H1 (cell line): ENCODE measurements at regions not wholly inside any gene's neighbourhood (a gene's known extent, or its start where the extent isn't known, plus 50 kb on each side); places are given as distances from the start of the nearest gene placed in this dataset.

ENCODE experiments used
- CTBP2 ChIP-seq: IDR thresholded peaks from 2 replicates; pipeline ENCODE4 v1.7.0; 2011; ENCODE audit warnings: borderline replicate concordance, mild to moderate bottlenecking, moderate library complexity, mixed read lengths, low read length; ENCODE audit not compliant: insufficient read depth, insufficient read length
- RAD21 ChIP-seq, 2 experiments: IDR thresholded peaks in 1 of 2; conservative IDR thresholded peaks in 1 of 2; 2 replicates each; pipeline ENCODE4 v1.6.1; 2011; ENCODE audit warnings: low read depth in 2 of 2, low read length in 2 of 2, improper control_type of control experiment in 1 of 2, inconsistent platforms in 1 of 2, mild to moderate bottlenecking in 1 of 2, moderate library complexity in 1 of 2
- RFX5 ChIP-seq: IDR thresholded peaks from 2 replicates; pipeline ENCODE4 v1.6.1; 2011; ENCODE audit warnings: low read depth, low read length, improper control_type of control experiment, borderline replicate concordance
- SIX5 ChIP-seq: IDR thresholded peaks from 2 replicates; pipeline ENCODE4 v1.6.1; 2011; ENCODE audit warnings: mild to moderate bottlenecking, low read depth, low read length
- SUZ12 ChIP-seq: fragments of 200-600 bp; sonication (generic); IDR thresholded peaks from 2 replicates; pipeline ENCODE4 v1.6.1; 2012; ENCODE audit warnings: mild to moderate bottlenecking, inconsistent platforms, low read length, moderate library complexity, mixed read lengths
- TCF12 ChIP-seq: IDR thresholded peaks from 2 replicates; pipeline ENCODE4 v1.6.1; 2011; ENCODE audit warnings: low read depth, mild to moderate bottlenecking, low read length
- TEAD4 ChIP-seq: IDR thresholded peaks from 2 replicates; pipeline ENCODE4 v1.6.1; 2012; ENCODE audit warnings: low read depth, low read length, inconsistent platforms, mixed read lengths
- TF ChIP-seq, protein P1 (sequence below): fragments of 300-600 bp; sonication (generic); IDR thresholded peaks from 2 replicates; pipeline ENCODE4 v1.7.1; 2012; ENCODE audit warnings: low read length, moderate library complexity, mild to moderate bottlenecking, inconsistent platforms; ENCODE audit not compliant: insufficient replicate concordance
- TF ChIP-seq, protein P2 (sequence below): IDR thresholded peaks from 2 replicates; pipeline ENCODE4 v1.6.1; 2012; ENCODE audit warnings: inconsistent platforms

DNA sequence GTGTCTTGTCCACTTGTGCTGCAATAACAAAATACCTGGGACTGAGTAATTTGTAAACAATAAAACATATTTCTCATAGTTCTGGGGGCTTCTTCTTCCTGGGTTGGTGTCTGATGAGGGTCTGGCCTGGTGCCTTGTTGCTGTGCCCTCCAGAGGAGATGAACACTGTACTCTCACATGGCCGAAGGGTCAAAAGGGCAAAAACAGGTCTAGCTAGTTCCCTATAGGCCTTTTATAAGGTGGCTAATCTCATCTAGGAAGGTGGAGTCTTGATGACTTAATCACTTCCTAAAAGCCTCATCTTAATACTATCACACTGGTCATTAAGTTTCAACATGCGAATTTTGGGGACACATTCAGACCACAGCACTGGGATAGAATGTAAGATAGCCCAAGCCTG is 228.4 kb downstream of the TLE3 start (continued):
- TF ChIP-seq, protein P1, sequence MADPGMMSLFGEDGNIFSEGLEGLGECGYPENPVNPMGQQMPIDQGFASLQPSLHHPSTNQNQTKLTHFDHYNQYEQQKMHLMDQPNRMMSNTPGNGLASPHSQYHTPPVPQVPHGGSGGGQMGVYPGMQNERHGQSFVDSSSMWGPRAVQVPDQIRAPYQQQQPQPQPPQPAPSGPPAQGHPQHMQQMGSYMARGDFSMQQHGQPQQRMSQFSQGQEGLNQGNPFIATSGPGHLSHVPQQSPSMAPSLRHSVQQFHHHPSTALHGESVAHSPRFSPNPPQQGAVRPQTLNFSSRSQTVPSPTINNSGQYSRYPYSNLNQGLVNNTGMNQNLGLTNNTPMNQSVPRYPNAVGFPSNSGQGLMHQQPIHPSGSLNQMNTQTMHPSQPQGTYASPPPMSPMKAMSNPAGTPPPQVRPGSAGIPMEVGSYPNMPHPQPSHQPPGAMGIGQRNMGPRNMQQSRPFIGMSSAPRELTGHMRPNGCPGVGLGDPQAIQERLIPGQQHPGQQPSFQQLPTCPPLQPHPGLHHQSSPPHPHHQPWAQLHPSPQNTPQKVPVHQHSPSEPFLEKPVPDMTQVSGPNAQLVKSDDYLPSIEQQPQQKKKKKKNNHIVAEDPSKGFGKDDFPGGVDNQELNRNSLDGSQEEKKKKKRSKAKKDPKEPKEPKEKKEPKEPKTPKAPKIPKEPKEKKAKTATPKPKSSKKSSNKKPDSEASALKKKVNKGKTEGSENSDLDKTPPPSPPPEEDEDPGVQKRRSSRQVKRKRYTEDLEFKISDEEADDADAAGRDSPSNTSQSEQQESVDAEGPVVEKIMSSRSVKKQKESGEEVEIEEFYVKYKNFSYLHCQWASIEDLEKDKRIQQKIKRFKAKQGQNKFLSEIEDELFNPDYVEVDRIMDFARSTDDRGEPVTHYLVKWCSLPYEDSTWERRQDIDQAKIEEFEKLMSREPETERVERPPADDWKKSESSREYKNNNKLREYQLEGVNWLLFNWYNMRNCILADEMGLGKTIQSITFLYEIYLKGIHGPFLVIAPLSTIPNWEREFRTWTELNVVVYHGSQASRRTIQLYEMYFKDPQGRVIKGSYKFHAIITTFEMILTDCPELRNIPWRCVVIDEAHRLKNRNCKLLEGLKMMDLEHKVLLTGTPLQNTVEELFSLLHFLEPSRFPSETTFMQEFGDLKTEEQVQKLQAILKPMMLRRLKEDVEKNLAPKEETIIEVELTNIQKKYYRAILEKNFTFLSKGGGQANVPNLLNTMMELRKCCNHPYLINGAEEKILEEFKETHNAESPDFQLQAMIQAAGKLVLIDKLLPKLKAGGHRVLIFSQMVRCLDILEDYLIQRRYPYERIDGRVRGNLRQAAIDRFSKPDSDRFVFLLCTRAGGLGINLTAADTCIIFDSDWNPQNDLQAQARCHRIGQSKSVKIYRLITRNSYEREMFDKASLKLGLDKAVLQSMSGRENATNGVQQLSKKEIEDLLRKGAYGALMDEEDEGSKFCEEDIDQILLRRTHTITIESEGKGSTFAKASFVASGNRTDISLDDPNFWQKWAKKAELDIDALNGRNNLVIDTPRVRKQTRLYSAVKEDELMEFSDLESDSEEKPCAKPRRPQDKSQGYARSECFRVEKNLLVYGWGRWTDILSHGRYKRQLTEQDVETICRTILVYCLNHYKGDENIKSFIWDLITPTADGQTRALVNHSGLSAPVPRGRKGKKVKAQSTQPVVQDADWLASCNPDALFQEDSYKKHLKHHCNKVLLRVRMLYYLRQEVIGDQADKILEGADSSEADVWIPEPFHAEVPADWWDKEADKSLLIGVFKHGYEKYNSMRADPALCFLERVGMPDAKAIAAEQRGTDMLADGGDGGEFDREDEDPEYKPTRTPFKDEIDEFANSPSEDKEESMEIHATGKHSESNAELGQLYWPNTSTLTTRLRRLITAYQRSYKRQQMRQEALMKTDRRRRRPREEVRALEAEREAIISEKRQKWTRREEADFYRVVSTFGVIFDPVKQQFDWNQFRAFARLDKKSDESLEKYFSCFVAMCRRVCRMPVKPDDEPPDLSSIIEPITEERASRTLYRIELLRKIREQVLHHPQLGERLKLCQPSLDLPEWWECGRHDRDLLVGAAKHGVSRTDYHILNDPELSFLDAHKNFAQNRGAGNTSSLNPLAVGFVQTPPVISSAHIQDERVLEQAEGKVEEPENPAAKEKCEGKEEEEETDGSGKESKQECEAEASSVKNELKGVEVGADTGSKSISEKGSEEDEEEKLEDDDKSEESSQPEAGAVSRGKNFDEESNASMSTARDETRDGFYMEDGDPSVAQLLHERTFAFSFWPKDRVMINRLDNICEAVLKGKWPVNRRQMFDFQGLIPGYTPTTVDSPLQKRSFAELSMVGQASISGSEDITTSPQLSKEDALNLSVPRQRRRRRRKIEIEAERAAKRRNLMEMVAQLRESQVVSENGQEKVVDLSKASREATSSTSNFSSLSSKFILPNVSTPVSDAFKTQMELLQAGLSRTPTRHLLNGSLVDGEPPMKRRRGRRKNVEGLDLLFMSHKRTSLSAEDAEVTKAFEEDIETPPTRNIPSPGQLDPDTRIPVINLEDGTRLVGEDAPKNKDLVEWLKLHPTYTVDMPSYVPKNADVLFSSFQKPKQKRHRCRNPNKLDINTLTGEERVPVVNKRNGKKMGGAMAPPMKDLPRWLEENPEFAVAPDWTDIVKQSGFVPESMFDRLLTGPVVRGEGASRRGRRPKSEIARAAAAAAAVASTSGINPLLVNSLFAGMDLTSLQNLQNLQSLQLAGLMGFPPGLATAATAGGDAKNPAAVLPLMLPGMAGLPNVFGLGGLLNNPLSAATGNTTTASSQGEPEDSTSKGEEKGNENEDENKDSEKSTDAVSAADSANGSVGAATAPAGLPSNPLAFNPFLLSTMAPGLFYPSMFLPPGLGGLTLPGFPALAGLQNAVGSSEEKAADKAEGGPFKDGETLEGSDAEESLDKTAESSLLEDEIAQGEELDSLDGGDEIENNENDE: no peak
- no peak for TF ChIP-seq SIX5
- TF ChIP-seq, protein P2, sequence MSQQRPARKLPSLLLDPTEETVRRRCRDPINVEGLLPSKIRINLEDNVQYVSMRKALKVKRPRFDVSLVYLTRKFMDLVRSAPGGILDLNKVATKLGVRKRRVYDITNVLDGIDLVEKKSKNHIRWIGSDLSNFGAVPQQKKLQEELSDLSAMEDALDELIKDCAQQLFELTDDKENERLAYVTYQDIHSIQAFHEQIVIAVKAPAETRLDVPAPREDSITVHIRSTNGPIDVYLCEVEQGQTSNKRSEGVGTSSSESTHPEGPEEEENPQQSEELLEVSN: no peak
- TF ChIP-seq SUZ12: no peak
- no peak for TF ChIP-seq CTBP2
- TF ChIP-seq TEAD4: no peak
- TF ChIP-seq RFX5: no peak
- TF ChIP-seq RAD21 (IDR thresholded peaks at IDR 0.05 in 1 of 2, conservative IDR thresholded peaks at IDR 0.05 in 1 of 2; ENCODE audit: low read depth in 2 of 2, low read length in 2 of 2): no peak
- no peak for TF ChIP-seq TCF12
